T-helper 2 cell treated with Interferon-gamma antibody and Interleukin-4, amounts not matched to agents 5 μg/mL and 100 μg/mL, for 36 hours (primary cell): ENCODE measurements at regions not wholly inside any gene's neighbourhood (a gene's known extent, or its start where the extent isn't known, plus 50 kb on each side); places are given as distances from the start of the nearest gene placed in this dataset.
"Not testable (repeated sequence)": the region's sequence is repeated elsewhere in the genome, so short reads cannot be mapped to it uniquely, and the experiment has no call there.

Experiments used
- DNase-seq: peaks from one replicate; pipeline ENCODE4 v3.0.0; 2021; ENCODE audit warnings: low spot score
- H3K27ac Mint-ChIP-seq: one replicate; pipeline ENCODE4 v1.8.0; 2021; ENCODE audit warnings: mild to moderate bottlenecking, mixed read lengths
- H3K27me3 Mint-ChIP-seq: one replicate; pipeline ENCODE4 v1.8.0; 2021; ENCODE audit warnings: low read depth, mixed read lengths
- H3K36me3 Mint-ChIP-seq: one replicate; pipeline ENCODE4 v1.8.0; 2021; ENCODE audit warnings: low read depth, mixed read lengths
- H3K4me1 Mint-ChIP-seq: one replicate; pipeline ENCODE4 v1.8.0; 2021; ENCODE audit warnings: low read depth, mixed read lengths
- H3K4me3 Mint-ChIP-seq: one replicate; pipeline ENCODE4 v1.8.0; 2022; ENCODE audit warnings: mild to moderate bottlenecking, moderate library complexity, mixed read lengths
- H3K9me3 Mint-ChIP-seq: one replicate; pipeline ENCODE4 v1.8.0; 2021; ENCODE audit warnings: mixed read lengths

- no peak overlapping the region for H3K27ac Mint-ChIP-seq
These were observed 147.1 kb upstream of the FHL2 start for GRCh38 chr2:105545730-105546627.

GRCh38 chr2:105544591-105545377 lies 145.9 kb upstream of the FHL2 start:
- H3K27me3 Mint-ChIP-seq: peaks cover 9% of the 10 kb centered on the region
- H3K9me3 Mint-ChIP-seq: no peaks in the 10 kb centered on the region
- DNase-seq: no peak
- H3K27ac Mint-ChIP-seq: no peak overlapping the region
- no peak overlapping the region for H3K4me3 Mint-ChIP-seq
- H3K36me3 Mint-ChIP-seq: no peaks in the 10 kb centered on the region
- peaks cover 10% of the 10 kb centered on the region for H3K4me1 Mint-ChIP-seq

More at GRCh38 chr2:105545730-105546627, 147.1 kb upstream of the FHL2 start:
- peak; percentile 41 for DNase-seq
- no peak overlapping the region for H3K4me3 Mint-ChIP-seq
- H3K9me3 Mint-ChIP-seq: no peaks in the 10 kb centered on the region
- peaks cover 16% of the 10 kb centered on the region for H3K27me3 Mint-ChIP-seq
- no peaks in the 10 kb centered on the region for H3K36me3 Mint-ChIP-seq
- peaks cover 8% of the 10 kb centered on the region for H3K4me1 Mint-ChIP-seq

GRCh38 chr2:105541189-105542050 lies 142.6 kb upstream of the FHL2 start:
- peaks cover 6% of the 10 kb centered on the region for H3K27me3 Mint-ChIP-seq
- peaks cover 6% of the 10 kb centered on the region for H3K4me1 Mint-ChIP-seq
- no peaks in the 10 kb centered on the region for H3K36me3 Mint-ChIP-seq
- no peak overlapping the region for H3K4me3 Mint-ChIP-seq
- H3K27ac Mint-ChIP-seq: no peak overlapping the region
- H3K9me3 Mint-ChIP-seq: no peaks in the 10 kb centered on the region
- DNase-seq: no peak

GRCh38 chr2:105540642-105541041 lies 141.8 kb upstream of the FHL2 start:
- Mint-ChIP-seq H3K4me3 (no peak overlapping the region), H3K36me3 (no peaks in the 10 kb centered on the region), H3K9me3 (no peaks in the 10 kb centered on the region), H3K27me3 (peaks cover 7% of the 10 kb centered on the region), H3K27ac (no peak overlapping the region), H3K4me1 (peaks cover 3% of the 10 kb centered on the region)
- no peak for DNase-seq

GRCh38 chr2:105539331-105539730 lies 140.5 kb upstream of the FHL2 start:
- no peaks in the 10 kb centered on the region for H3K9me3 Mint-ChIP-seq
- H3K4me3 Mint-ChIP-seq: no peak overlapping the region
- H3K27ac Mint-ChIP-seq: no peak overlapping the region
- no peak for DNase-seq
- peaks cover 2% of the 10 kb centered on the region for H3K4me1 Mint-ChIP-seq
- no peaks in the 10 kb centered on the region for H3K36me3 Mint-ChIP-seq
- H3K27me3 Mint-ChIP-seq: peaks cover 8% of the 10 kb centered on the region

- Mint-ChIP-seq H3K36me3 (no peaks in the 10 kb centered on the region), H3K4me1 (peaks cover 2% of the 10 kb centered on the region), H3K27ac (no peak overlapping the region), H3K4me3 (no peak overlapping the region), H3K27me3 (peaks cover 8% of the 10 kb centered on the region), H3K9me3 (no peaks in the 10 kb centered on the region)
- no peak for DNase-seq
These were observed 140.0 kb upstream of the FHL2 start for GRCh38 chr2:105538840-105539239.

GRCh38 chr2:105537920-105538319 lies 139.1 kb upstream of the FHL2 start:
- DNase-seq: no peak
- no peaks in the 10 kb centered on the region for H3K36me3 Mint-ChIP-seq
- no peaks in the 10 kb centered on the region for H3K9me3 Mint-ChIP-seq
- no peak overlapping the region for H3K4me3 Mint-ChIP-seq
- peaks cover 2% of the 10 kb centered on the region for H3K4me1 Mint-ChIP-seq
- no peak overlapping the region for H3K27ac Mint-ChIP-seq
- H3K27me3 Mint-ChIP-seq: peaks cover 8% of the 10 kb centered on the region

GRCh38 chr2:105537466-105537865 lies 138.6 kb upstream of the FHL2 start:
- Mint-ChIP-seq H3K27ac (no peak overlapping the region), H3K4me3 (no peak overlapping the region), H3K36me3 (no peaks in the 10 kb centered on the region), H3K27me3 (peaks cover 8% of the 10 kb centered on the region), H3K9me3 (no peaks in the 10 kb centered on the region), H3K4me1 (peaks cover 2% of the 10 kb centered on the region)
- DNase-seq: no peak

GRCh38 chr2:105536175-105536574 lies 137.3 kb upstream of the FHL2 start:
- Mint-ChIP-seq H3K9me3 (no peaks in the 10 kb centered on the region), H3K27me3 (peaks cover 11% of the 10 kb centered on the region), H3K36me3 (no peaks in the 10 kb centered on the region), H3K27ac (no peak overlapping the region), H3K4me1 (peaks cover 2% of the 10 kb centered on the region), H3K4me3 (no peak overlapping the region)
- no peak for DNase-seq

GRCh38 chr2:105529258-105529657 lies 130.4 kb upstream of the FHL2 start:
- H3K36me3 Mint-ChIP-seq, DNase-seq, H3K4me1 Mint-ChIP-seq, H3K9me3 Mint-ChIP-seq, H3K4me3 Mint-ChIP-seq, H3K27ac Mint-ChIP-seq: not testable (repeated sequence)
- H3K27me3 Mint-ChIP-seq: peaks cover 11% of the 10 kb centered on the region

- H3K9me3 Mint-ChIP-seq: no peaks in the 10 kb centered on the region
- H3K27ac Mint-ChIP-seq: no peak overlapping the region
- H3K27me3 Mint-ChIP-seq: peaks cover 8% of the 10 kb centered on the region
- H3K36me3 Mint-ChIP-seq: no peaks in the 10 kb centered on the region
- no peak overlapping the region for H3K4me3 Mint-ChIP-seq
- no peaks in the 10 kb centered on the region for H3K4me1 Mint-ChIP-seq
- DNase-seq: no peak
These were observed 127.4 kb upstream of the FHL2 start for GRCh38 chr2:105526000-105526925.

- Mint-ChIP-seq H3K36me3 (no peaks in the 10 kb centered on the region), H3K9me3 (no peaks in the 10 kb centered on the region), H3K27me3 (peaks cover 8% of the 10 kb centered on the region), H3K4me3 (no peak overlapping the region), H3K4me1 (no peaks in the 10 kb centered on the region), H3K27ac (no peak overlapping the region)
- no peak for DNase-seq
These were observed 126.3 kb upstream of the FHL2 start for GRCh38 chr2:105525201-105525600.

- Mint-ChIP-seq H3K4me1 (no peaks in the 10 kb centered on the region), H3K36me3 (no peaks in the 10 kb centered on the region), H3K9me3 (no peaks in the 10 kb centered on the region), H3K4me3 (no peak overlapping the region), H3K27me3 (peaks cover 3% of the 10 kb centered on the region), H3K27ac (no peak overlapping the region)
- DNase-seq: no peak
These were observed 123.8 kb upstream of the FHL2 start for GRCh38 chr2:105522645-105523044.
